K562 (cell line): ENCODE measurements at regions not wholly inside any gene's neighbourhood (a gene's known extent, or its start where the extent isn't known, plus 50 kb on each side); places are given as distances from the start of the nearest gene placed in this dataset.

ENCODE experiments used
- ATAC-seq: fragments of 200-7000 bp; cut with Tn5 transposase; 3 replicates; pipeline ENCODE4 v1.9.1; 2020; ENCODE audit warnings: moderate library complexity
- BruUV-seq: library from RNA; stranded (reverse); fragments of 400-500 nt; replicated peaks from 2 replicates; lab custom pipeline; 2021; lab: Mats Ljungman, UMichigan
- CTCF ChIA-PET: fragments of 300-600 bp; formaldehyde crosslinking; extraction: SDS; loops from one replicate; lab custom pipeline; 2021; ENCODE audit warnings: low intra/inter-chr PET ratio; lab: Yijun Ruan, JAX
- POLR2A ChIA-PET: fragments of 300-600, 350-650 bp; sonication (Branson Sonifier 250); formaldehyde crosslinking; extraction: SDS; loops from one replicate; lab custom pipeline; 2021; ENCODE audit warnings: antibody characterized with exemption, inconsistent platforms; lab: Yijun Ruan, JAX
- DNase-seq, 4 experiments: peaks; one replicate each; pipeline versions ENCODE4 v3.0.0 to v3.0.0-alpha.2; 2011 to 2018; ENCODE audit warnings: low spot score in 3 of 4, mixed read lengths in 3 of 4; ENCODE audit errors: extremely low read depth in 1 of 4
- FAIRE-seq: peaks from 2 replicates; lab custom pipeline; 2011; peaks lifted over from hg19 to GRCh38; lab: Jason Lieb, UNC
- H2AFZ ChIP-seq: 2 replicates; pipeline ENCODE4 v1.6.0; 2011; ENCODE audit warnings: low read depth, low read length, control low read depth, inconsistent platforms
- H3K27ac ChIP-seq: fragments of 200-600 bp; 3 replicates; pipeline ENCODE4 v1.8.0; 2011; ENCODE audit warnings: low read depth, mild to moderate bottlenecking, control low read depth, inconsistent platforms, low read length, moderate library complexity, mixed read lengths; ENCODE audit errors: extremely low read depth
- H3K27me3 ChIP-seq, 2 experiments: fragments of 300-600 bp in 1 of 2; 2 replicates in 1 of 2; 3 replicates in 1 of 2; pipeline versions ENCODE4 v1.6.0 to v1.8.0; 2011; ENCODE audit warnings: inconsistent platforms in 2 of 2, low read length in 2 of 2, mild to moderate bottlenecking in 1 of 2, mixed read lengths in 1 of 2, moderate library complexity in 1 of 2; ENCODE audit not compliant: control insufficient read depth in 2 of 2, insufficient read depth in 2 of 2
- H3K36me3 ChIP-seq: fragments of 300-600 bp; 3 replicates; pipeline ENCODE4 v1.8.0; 2011; ENCODE audit warnings: mild to moderate bottlenecking, low read length, inconsistent platforms; ENCODE audit not compliant: control insufficient read depth, insufficient read depth
- H3K4me1 ChIP-seq, 2 experiments: fragments of 200-600 bp in 1 of 2; replicated peaks in 1 of 2; 2 replicates in 1 of 2; 3 replicates in 1 of 2; pipeline versions ENCODE4 v1.5.1 to v1.8.0; 2011; ENCODE audit warnings: inconsistent platforms in 2 of 2, low read length in 2 of 2, mild to moderate bottlenecking in 1 of 2, mixed read lengths in 1 of 2, moderate library complexity in 1 of 2; ENCODE audit not compliant: control insufficient read depth in 2 of 2, insufficient read depth in 2 of 2
- H3K4me2 ChIP-seq: 2 replicates; pipeline ENCODE4 v1.6.1; 2011; ENCODE audit warnings: low read length, control low read depth, inconsistent platforms, mixed read lengths; ENCODE audit not compliant: insufficient read depth
- H3K4me3 ChIP-seq: fragments of 200-600 bp; sonication (generic), shearing (Covaris generic); 2 replicates; pipeline ENCODE4 v1.5.1; 2016; ENCODE audit warnings: control low read depth, inconsistent platforms
- H3K79me2 ChIP-seq: fragments of 200-600 bp; 3 replicates; pipeline ENCODE4 v1.8.0; 2011; ENCODE audit warnings: low read length, inconsistent platforms; ENCODE audit not compliant: control insufficient read depth, insufficient read depth
- H3K9ac ChIP-seq, 2 experiments: 2 replicates each; pipeline versions ENCODE4 v1.6.0 to v1.6.1; 2011; ENCODE audit warnings: low read depth in 2 of 2, low read length in 2 of 2, control low read depth in 1 of 2, inconsistent platforms in 1 of 2, mild to moderate bottlenecking in 1 of 2, mixed read lengths in 1 of 2; ENCODE audit not compliant: insufficient read depth in 1 of 2
- H3K9me1 ChIP-seq: one replicate; pipeline ENCODE4 v1.6.0; 2011; ENCODE audit warnings: inconsistent platforms, mild to moderate bottlenecking, low read length, moderate library complexity; ENCODE audit not compliant: control insufficient read depth, insufficient read depth
- H3K9me3 ChIP-seq: replicated peaks from 2 replicates; pipeline ENCODE4 v1.5.1; 2011; ENCODE audit warnings: low read depth, low read length, inconsistent platforms; ENCODE audit not compliant: control insufficient read depth, insufficient read depth
- H4K20me1 ChIP-seq: replicated peaks from 2 replicates; pipeline ENCODE4 v1.6.1; 2011; ENCODE audit warnings: low read length, inconsistent platforms, mixed read lengths; ENCODE audit not compliant: control insufficient read depth, insufficient read depth
- CSDE1 ChIP-seq, 2 experiments: fragments of 450-650 bp; IDR thresholded peaks; 2 replicates each; pipeline ENCODE4 v1.6.1; 2016; ENCODE audit warnings: mild to moderate bottlenecking in 1 of 2
- ETS2 ChIP-seq: IDR thresholded peaks from 2 replicates; pipeline ENCODE4 v1.6.1; 2016; ENCODE audit warnings: borderline replicate concordance, missing genetic modification characterization, mild to moderate bottlenecking, moderate library complexity, missing compliant biosample characterization; ENCODE audit not compliant: poor library complexity, severe bottlenecking
- GTF2F1 ChIP-seq: IDR thresholded peaks from 2 replicates; pipeline ENCODE4 v1.6.1; 2011; ENCODE audit warnings: low read depth, low read length, improper control_type of control experiment
- PHF21A ChIP-seq: fragments of 450-650 bp; IDR thresholded peaks from 2 replicates; pipeline ENCODE4 v1.6.1; 2017; ENCODE audit warnings: low read depth, borderline replicate concordance
- RAD51 ChIP-seq: fragments of 450-650 bp; IDR thresholded peaks from 2 replicates; pipeline ENCODE4 v1.7.1; 2016; ENCODE audit warnings: low read depth, mild to moderate bottlenecking, borderline replicate concordance
- RBM25 ChIP-seq: fragments of 200-400 bp; formaldehyde crosslinking; IDR thresholded peaks from 2 replicates; pipeline ENCODE4 v1.6.1; 2018; ENCODE audit warnings: low read length, low read depth, moderate library complexity; ENCODE audit not compliant: severe bottlenecking
- SAFB2 ChIP-seq: fragments of 200-400 bp; formaldehyde crosslinking; IDR thresholded peaks from 2 replicates; pipeline ENCODE4 v1.6.1; 2018; ENCODE audit warnings: borderline replicate concordance, low read length, low read depth, moderate library complexity; ENCODE audit not compliant: severe bottlenecking
- ZC3H11A ChIP-seq: IDR thresholded peaks from 2 replicates; pipeline ENCODE4 v1.6.1; 2012; ENCODE audit warnings: low read depth, low read length, improper control_type of control experiment
- in situ Hi-C: fragments of 300-500 bp; cut with MboI; formaldehyde crosslinking; loops from 4 replicates; pipeline ENCODE4 v1.15.0; 2018; ENCODE audit warnings: inconsistent platforms, mixed read lengths
- intact Hi-C: fragments of 100-400 bp; cut with micrococcal nuclease; formaldehyde crosslinking; loops from 2 replicates; pipeline ENCODE4 v1.14.2; 2022
- TF ChIP-seq, protein P1 (sequence below): fragments of 450-650 bp; IDR thresholded peaks from 2 replicates; pipeline ENCODE4 v1.6.1; 2016; ENCODE audit warnings: low read depth, mild to moderate bottlenecking, moderate library complexity
- TF ChIP-seq, protein P2 (sequence below): fragments of 450-650 bp; IDR thresholded peaks from 2 replicates; pipeline ENCODE4 v1.6.1; 2016; ENCODE audit warnings: borderline replicate concordance
- TF ChIP-seq, protein P3 (sequence below): sonication (generic); formaldehyde crosslinking; IDR thresholded peaks from 2 replicates; pipeline ENCODE4 v1.8.0; 2022; ENCODE audit warnings: mild to moderate bottlenecking, missing genetic modification reagents
- TF ChIP-seq, protein P4 (sequence below): fragments of 250-450 bp; sonication (Bioruptor Pico); IDR thresholded peaks from 2 replicates; pipeline ENCODE4 v1.4.0; 2020; ENCODE audit warnings: mild to moderate bottlenecking, moderate library complexity
- TF ChIP-seq, protein P5 (sequence below), 2 experiments: fragments of 450-650 bp in 1 of 2; sonication (generic) in 1 of 2; formaldehyde crosslinking; conservative IDR thresholded peaks; 2 replicates each; pipeline versions ENCODE4 v1.4.0 to v1.8.1; 2020 to 2022; ENCODE audit warnings: mild to moderate bottlenecking in 1 of 2, missing genetic modification reagents in 1 of 2

DNA sequence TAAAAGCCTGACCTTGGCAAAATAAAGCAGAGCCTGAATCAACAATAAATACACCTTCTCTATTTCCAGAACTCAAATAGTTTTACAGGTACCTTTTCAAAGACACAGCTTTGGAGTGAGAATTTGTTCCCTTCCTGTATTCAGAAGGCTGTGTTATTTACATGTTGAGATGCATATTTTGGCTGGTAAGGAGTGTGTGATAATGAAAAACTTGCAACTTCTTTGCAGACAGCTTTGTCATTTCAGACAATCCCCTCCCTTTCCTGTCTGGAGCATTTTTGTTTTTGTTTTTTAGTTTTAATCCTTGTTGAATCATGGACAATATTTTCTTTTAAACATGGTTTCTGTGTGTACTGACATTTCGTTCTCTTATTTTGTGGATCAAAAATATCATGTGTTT, 493.8 kb downstream of the FAT4 start (continued):
- TF ChIP-seq, protein P1, sequence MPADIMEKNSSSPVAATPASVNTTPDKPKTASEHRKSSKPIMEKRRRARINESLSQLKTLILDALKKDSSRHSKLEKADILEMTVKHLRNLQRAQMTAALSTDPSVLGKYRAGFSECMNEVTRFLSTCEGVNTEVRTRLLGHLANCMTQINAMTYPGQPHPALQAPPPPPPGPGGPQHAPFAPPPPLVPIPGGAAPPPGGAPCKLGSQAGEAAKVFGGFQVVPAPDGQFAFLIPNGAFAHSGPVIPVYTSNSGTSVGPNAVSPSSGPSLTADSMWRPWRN, result no peak
- TF ChIP-seq SAFB2 (no peak), RAD51 (no peak)
- TF ChIP-seq, all 486 proteins: peak for 0

DNA sequence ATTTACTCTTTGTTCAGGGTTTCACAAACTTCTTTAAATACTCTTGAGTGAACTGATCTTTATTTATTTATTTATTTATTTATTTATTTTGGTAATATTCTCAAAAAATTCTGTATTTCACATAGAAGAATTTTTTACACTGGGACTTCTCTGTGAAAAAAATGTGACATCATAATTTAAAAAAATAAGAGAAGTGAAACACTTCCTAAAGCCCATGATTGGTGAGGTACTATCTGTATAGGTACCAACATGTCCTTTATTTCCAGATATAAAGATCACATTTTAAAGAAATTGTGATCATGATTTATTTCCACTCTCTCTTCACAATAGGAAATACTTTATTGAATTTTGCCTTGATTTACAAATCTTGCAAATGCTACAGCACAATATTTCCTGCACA, 497.1 kb downstream of the FAT4 start:
- Histone ChIP-seq H3K9ac (no peak overlapping the region), H3K79me2 (no peaks in the 10 kb centered on the region), H3K9me1 (no peaks in the 10 kb centered on the region), H3K27ac (no peak overlapping the region), H3K36me3 (no peaks in the 10 kb centered on the region), H3K4me1 (no peaks in the 10 kb centered on the region), H2AFZ (no peak overlapping the region), H3K27me3 (no peaks in the 10 kb centered on the region), H3K4me3 (no peak overlapping the region), H3K9me3 (no peaks in the 10 kb centered on the region), H4K20me1 (no peaks in the 10 kb centered on the region), H3K4me2 (no peak overlapping the region)
- in situ Hi-C loops, result no loop called here
- ChIA-PET POLR2A (no interaction called here), CTCF (no interaction called here)
- ATAC-seq (no peak), FAIRE-seq (no peak), DNase-seq (no peak)
- no TSS peak for BruUV-seq
- intact Hi-C loops, result no loop called here
- no peak for TF ChIP-seq GTF2F1
- no peak for TF ChIP-seq ZC3H11A
- TF ChIP-seq RBM25, result no peak
- no peak for TF ChIP-seq CSDE1 (IDR thresholded peaks at IDR 0.05)
- TF ChIP-seq, protein P2, sequence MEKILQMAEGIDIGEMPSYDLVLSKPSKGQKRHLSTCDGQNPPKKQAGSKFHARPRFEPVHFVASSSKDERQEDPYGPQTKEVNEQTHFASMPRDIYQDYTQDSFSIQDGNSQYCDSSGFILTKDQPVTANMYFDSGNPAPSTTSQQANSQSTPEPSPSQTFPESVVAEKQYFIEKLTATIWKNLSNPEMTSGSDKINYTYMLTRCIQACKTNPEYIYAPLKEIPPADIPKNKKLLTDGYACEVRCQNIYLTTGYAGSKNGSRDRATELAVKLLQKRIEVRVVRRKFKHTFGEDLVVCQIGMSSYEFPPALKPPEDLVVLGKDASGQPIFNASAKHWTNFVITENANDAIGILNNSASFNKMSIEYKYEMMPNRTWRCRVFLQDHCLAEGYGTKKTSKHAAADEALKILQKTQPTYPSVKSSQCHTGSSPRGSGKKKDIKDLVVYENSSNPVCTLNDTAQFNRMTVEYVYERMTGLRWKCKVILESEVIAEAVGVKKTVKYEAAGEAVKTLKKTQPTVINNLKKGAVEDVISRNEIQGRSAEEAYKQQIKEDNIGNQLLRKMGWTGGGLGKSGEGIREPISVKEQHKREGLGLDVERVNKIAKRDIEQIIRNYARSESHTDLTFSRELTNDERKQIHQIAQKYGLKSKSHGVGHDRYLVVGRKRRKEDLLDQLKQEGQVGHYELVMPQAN, result no peak
- TF ChIP-seq, protein P3, sequence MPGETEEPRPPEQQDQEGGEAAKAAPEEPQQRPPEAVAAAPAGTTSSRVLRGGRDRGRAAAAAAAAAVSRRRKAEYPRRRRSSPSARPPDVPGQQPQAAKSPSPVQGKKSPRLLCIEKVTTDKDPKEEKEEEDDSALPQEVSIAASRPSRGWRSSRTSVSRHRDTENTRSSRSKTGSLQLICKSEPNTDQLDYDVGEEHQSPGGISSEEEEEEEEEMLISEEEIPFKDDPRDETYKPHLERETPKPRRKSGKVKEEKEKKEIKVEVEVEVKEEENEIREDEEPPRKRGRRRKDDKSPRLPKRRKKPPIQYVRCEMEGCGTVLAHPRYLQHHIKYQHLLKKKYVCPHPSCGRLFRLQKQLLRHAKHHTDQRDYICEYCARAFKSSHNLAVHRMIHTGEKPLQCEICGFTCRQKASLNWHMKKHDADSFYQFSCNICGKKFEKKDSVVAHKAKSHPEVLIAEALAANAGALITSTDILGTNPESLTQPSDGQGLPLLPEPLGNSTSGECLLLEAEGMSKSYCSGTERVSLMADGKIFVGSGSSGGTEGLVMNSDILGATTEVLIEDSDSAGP (CRISPR knock-in tag), result no peak
- TF ChIP-seq, protein P4, sequence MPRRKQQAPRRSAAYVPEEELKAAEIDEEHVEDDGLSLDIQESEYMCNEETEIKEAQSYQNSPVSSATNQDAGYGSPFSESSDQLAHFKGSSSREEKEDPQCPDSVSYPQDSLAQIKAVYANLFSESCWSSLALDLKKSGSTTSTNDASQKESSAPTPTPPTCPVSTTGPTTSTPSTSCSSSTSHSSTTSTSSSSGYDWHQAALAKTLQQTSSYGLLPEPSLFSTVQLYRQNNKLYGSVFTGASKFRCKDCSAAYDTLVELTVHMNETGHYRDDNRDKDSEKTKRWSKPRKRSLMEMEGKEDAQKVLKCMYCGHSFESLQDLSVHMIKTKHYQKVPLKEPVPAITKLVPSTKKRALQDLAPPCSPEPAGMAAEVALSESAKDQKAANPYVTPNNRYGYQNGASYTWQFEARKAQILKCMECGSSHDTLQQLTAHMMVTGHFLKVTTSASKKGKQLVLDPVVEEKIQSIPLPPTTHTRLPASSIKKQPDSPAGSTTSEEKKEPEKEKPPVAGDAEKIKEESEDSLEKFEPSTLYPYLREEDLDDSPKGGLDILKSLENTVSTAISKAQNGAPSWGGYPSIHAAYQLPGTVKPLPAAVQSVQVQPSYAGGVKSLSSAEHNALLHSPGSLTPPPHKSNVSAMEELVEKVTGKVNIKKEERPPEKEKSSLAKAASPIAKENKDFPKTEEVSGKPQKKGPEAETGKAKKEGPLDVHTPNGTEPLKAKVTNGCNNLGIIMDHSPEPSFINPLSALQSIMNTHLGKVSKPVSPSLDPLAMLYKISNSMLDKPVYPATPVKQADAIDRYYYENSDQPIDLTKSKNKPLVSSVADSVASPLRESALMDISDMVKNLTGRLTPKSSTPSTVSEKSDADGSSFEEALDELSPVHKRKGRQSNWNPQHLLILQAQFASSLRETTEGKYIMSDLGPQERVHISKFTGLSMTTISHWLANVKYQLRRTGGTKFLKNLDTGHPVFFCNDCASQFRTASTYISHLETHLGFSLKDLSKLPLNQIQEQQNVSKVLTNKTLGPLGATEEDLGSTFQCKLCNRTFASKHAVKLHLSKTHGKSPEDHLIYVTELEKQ (CRISPR knock-in tag), result no peak
- TF ChIP-seq ETS2 (tag), result no peak
- no peak for TF ChIP-seq PHF21A
- TF ChIP-seq, protein P5, sequence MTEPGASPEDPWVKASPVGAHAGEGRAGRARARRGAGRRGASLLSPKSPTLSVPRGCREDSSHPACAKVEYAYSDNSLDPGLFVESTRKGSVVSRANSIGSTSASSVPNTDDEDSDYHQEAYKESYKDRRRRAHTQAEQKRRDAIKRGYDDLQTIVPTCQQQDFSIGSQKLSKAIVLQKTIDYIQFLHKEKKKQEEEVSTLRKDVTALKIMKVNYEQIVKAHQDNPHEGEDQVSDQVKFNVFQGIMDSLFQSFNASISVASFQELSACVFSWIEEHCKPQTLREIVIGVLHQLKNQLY (CRISPR knock-in tag; conservative IDR thresholded peaks at IDR 0.05), result no peak
